Endothelial cell of umbilical vein (primary cell): ENCODE measurements at regions not wholly inside any gene's neighbourhood (a gene's known extent, or its start where the extent isn't known, plus 50 kb on each side); places are given as distances from the start of the nearest gene placed in this dataset.

Source experiments
- BruUV-seq: library from RNA; stranded (reverse); fragments of 400-500 nt; replicated peaks from 2 replicates; lab custom pipeline; 2021; lab: Mats Ljungman, UMichigan
- CTCF ChIA-PET: fragments of 300-600, 350-600 bp; sonication (Branson Sonifier 250); formaldehyde crosslinking; loops from one replicate; lab custom pipeline; 2021; ENCODE audit warnings: antibody characterized with exemption, inconsistent platforms; lab: Charles Lee
- POLR2A ChIA-PET: fragments of 300-600, 350-600 bp; sonication (Branson Sonifier 250); formaldehyde crosslinking; loops from one replicate; lab custom pipeline; 2021; ENCODE audit warnings: antibody characterized with exemption, inconsistent platforms; lab: Charles Lee
- DNase-seq: peaks from one replicate; pipeline ENCODE4 v3.0.0-alpha.2; 2011; ENCODE audit warnings: low read depth, low spot score
- FAIRE-seq: peaks from 2 replicates; lab custom pipeline; 2011; peaks lifted over from hg19 to GRCh38; lab: Jason Lieb, UNC
- H2AFZ ChIP-seq: 2 replicates; pipeline ENCODE4 v1.6.0; 2012; ENCODE audit warnings: low read depth, low read length, control low read depth, inconsistent platforms
- H3K27ac ChIP-seq: 2 replicates; pipeline ENCODE4 v1.5.1; 2011; ENCODE audit warnings: low read depth, mild to moderate bottlenecking, control low read depth, low read length, moderate library complexity; ENCODE audit not compliant: insufficient read depth
- H3K27me3 ChIP-seq, 2 experiments: 2 replicates each; pipeline versions ENCODE4 v1.6.0 to v1.6.1; 2011; ENCODE audit warnings: low read length in 2 of 2, mixed read lengths in 1 of 2; ENCODE audit not compliant: control insufficient read depth in 2 of 2, insufficient read depth in 2 of 2
- H3K36me3 ChIP-seq, 2 experiments: 2 replicates in 1 of 2; 3 replicates in 1 of 2; pipeline ENCODE4 v1.5.1; 2011; ENCODE audit warnings: low read length in 2 of 2, mild to moderate bottlenecking in 1 of 2, moderate library complexity in 1 of 2; ENCODE audit not compliant: control insufficient read depth in 2 of 2, insufficient read depth in 2 of 2; ENCODE audit errors: extremely low read depth in 1 of 2
- H3K4me1 ChIP-seq: 3 replicates; pipeline ENCODE4 v1.5.1; 2011; ENCODE audit warnings: mild to moderate bottlenecking, low read length; ENCODE audit not compliant: control insufficient read depth, insufficient read depth; ENCODE audit errors: extremely low read depth
- H3K4me2 ChIP-seq: 2 replicates; pipeline ENCODE4 v1.6.1; 2011; ENCODE audit warnings: low read length, control low read depth, mixed read lengths; ENCODE audit not compliant: insufficient read depth
- H3K4me3 ChIP-seq, 3 experiments: fragments of 200-600 bp in 1 of 3; sonication (generic), shearing (Covaris generic) in 1 of 3; replicated peaks in 1 of 3; 2 replicates each; pipeline ENCODE4 v1.5.1; 2011 to 2016; ENCODE audit warnings: control low read depth in 3 of 3, low read length in 3 of 3, mild to moderate bottlenecking in 2 of 3, inconsistent platforms in 1 of 3, low read depth in 1 of 3, moderate library complexity in 1 of 3; ENCODE audit not compliant: insufficient read depth in 1 of 3
- H3K79me2 ChIP-seq: 2 replicates; pipeline ENCODE4 v1.6.0; 2012; ENCODE audit warnings: low read length, inconsistent platforms; ENCODE audit not compliant: control insufficient read depth, insufficient read depth
- H3K9ac ChIP-seq: replicated peaks from 2 replicates; pipeline ENCODE3; 2011; ENCODE audit warnings: low read length, control low read depth; ENCODE audit not compliant: insufficient read depth; ENCODE audit errors: extremely low read depth
- H3K9me1 ChIP-seq: replicated peaks from 3 replicates; pipeline ENCODE4 v1.6.0; 2011; ENCODE audit warnings: mild to moderate bottlenecking, low read length; ENCODE audit not compliant: control insufficient read depth, insufficient read depth; ENCODE audit errors: extremely low read depth
- H3K9me3 ChIP-seq: replicated peaks from 2 replicates; pipeline ENCODE4 v1.5.1; 2012; ENCODE audit warnings: low read length, inconsistent platforms; ENCODE audit not compliant: control insufficient read depth, insufficient read depth
- H4K20me1 ChIP-seq: replicated peaks from 2 replicates; pipeline ENCODE3; 2011; ENCODE audit warnings: mild to moderate bottlenecking, low read length; ENCODE audit not compliant: control insufficient read depth, insufficient read depth; ENCODE audit errors: extremely low read depth
- EZH2 ChIP-seq: IDR thresholded peaks from 2 replicates; pipeline ENCODE4 v1.6.1; 2012; ENCODE audit warnings: borderline replicate concordance, low read depth, mild to moderate bottlenecking, moderate library complexity, low read length, inconsistent platforms; ENCODE audit not compliant: severe bottlenecking
- FOS ChIP-seq: IDR thresholded peaks from 2 replicates; pipeline ENCODE4 v1.6.1; 2011; ENCODE audit warnings: mild to moderate bottlenecking, low read length, moderate library complexity, borderline replicate concordance; ENCODE audit not compliant: insufficient read depth
- GATA2 ChIP-seq: IDR thresholded peaks from 2 replicates; pipeline ENCODE4 v1.7.0; 2011; ENCODE audit warnings: low read depth, mild to moderate bottlenecking, moderate library complexity, mixed read lengths, low read length; ENCODE audit not compliant: insufficient read length, insufficient read depth
- JUN ChIP-seq: IDR thresholded peaks from 2 replicates; pipeline ENCODE4 v1.6.1; 2011; ENCODE audit warnings: borderline replicate concordance, low read depth; ENCODE audit not compliant: insufficient read length, insufficient read depth
- MYC ChIP-seq: IDR thresholded peaks from one replicate; pipeline ENCODE4 v1.6.1; 2011; ENCODE audit warnings: mild to moderate bottlenecking, low read depth, low read length
- POLR2A ChIP-seq: IDR thresholded peaks from 2 replicates; pipeline ENCODE4 v1.6.1; 2012; ENCODE audit warnings: low read depth, mild to moderate bottlenecking, control low read depth, low read length
- POLR2AphosphoS5 ChIP-seq: IDR thresholded peaks from 2 replicates; pipeline ENCODE4 v1.6.1; 2012; ENCODE audit warnings: low read depth, mild to moderate bottlenecking, control low read depth, low read length, moderate library complexity; ENCODE audit not compliant: insufficient read depth
- dilution Hi-C: fragments of 300-500 bp; cut with MboI; formaldehyde crosslinking; loops from one replicate; pipeline ENCODE4 v1.15.0; 2019; ENCODE audit warnings: low sequenced_read_pairs; ENCODE audit not compliant: extremely low pct_ligation_motif_present
- intact Hi-C: fragments of 100-400 bp; cut with micrococcal nuclease; formaldehyde crosslinking; loops from one replicate; pipeline ENCODE4 v1.10.0; 2022
- TF ChIP-seq, protein P1 (sequence below), 2 donors: IDR thresholded peaks; 1 replicate in 1 of 2; 2 replicates in 1 of 2; pipeline ENCODE4 v1.5.1; 2011; ENCODE audit warnings: low read length in 2 of 2, mild to moderate bottlenecking in 2 of 2, moderate library complexity in 2 of 2, control low read depth in 1 of 2, inconsistent platforms in 1 of 2, low read depth in 1 of 2; ENCODE audit not compliant: insufficient read depth in 1 of 2; ENCODE audit errors: extremely low read depth in 1 of 2
- TF ChIP-seq, protein P2 (sequence below): IDR thresholded peaks from 2 replicates; pipeline ENCODE4 v1.6.1; 2011; ENCODE audit not compliant: insufficient read depth, insufficient read length

- Histone ChIP-seq H3K9ac (no peak overlapping the region), H3K9me3 (no peaks in the 10 kb centered on the region), H3K4me3 (no peak overlapping the region), H3K9me1 (no peaks in the 10 kb centered on the region), H3K27ac (no peak overlapping the region), H3K79me2 (no peaks in the 10 kb centered on the region), H2AFZ (no peak overlapping the region), H3K27me3 (no peaks in the 10 kb centered on the region), H3K4me1 (no peaks in the 10 kb centered on the region), H3K36me3 (no peaks in the 10 kb centered on the region), H4K20me1 (no peaks in the 10 kb centered on the region), H3K4me2 (no peak overlapping the region)
- ChIA-PET CTCF (no interaction called here), POLR2A (no interaction called here)
- DNase-seq: no peak
- BruUV-seq: no TSS peak
- dilution Hi-C loops (no loop called here), intact Hi-C loops (loop anchor here (5.0 kb wide), 1 partner anchor 1608 kb away; no protein-coding TSS in a partner anchor)
- no peak for FAIRE-seq
- TF ChIP-seq POLR2AphosphoS5: no peak
- TF ChIP-seq, protein P1, sequence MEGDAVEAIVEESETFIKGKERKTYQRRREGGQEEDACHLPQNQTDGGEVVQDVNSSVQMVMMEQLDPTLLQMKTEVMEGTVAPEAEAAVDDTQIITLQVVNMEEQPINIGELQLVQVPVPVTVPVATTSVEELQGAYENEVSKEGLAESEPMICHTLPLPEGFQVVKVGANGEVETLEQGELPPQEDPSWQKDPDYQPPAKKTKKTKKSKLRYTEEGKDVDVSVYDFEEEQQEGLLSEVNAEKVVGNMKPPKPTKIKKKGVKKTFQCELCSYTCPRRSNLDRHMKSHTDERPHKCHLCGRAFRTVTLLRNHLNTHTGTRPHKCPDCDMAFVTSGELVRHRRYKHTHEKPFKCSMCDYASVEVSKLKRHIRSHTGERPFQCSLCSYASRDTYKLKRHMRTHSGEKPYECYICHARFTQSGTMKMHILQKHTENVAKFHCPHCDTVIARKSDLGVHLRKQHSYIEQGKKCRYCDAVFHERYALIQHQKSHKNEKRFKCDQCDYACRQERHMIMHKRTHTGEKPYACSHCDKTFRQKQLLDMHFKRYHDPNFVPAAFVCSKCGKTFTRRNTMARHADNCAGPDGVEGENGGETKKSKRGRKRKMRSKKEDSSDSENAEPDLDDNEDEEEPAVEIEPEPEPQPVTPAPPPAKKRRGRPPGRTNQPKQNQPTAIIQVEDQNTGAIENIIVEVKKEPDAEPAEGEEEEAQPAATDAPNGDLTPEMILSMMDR (IDR thresholded peaks at IDR 0.05; ENCODE audit: extremely low read depth in 1 of 2, insufficient read depth in 1 of 2, low read depth in 1 of 2, low read length in 2 of 2): no peak
- TF ChIP-seq EZH2: no peak
- no peak for TF ChIP-seq JUN
- TF ChIP-seq, protein P2, sequence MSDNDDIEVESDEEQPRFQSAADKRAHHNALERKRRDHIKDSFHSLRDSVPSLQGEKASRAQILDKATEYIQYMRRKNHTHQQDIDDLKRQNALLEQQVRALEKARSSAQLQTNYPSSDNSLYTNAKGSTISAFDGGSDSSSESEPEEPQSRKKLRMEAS: no peak
- TF ChIP-seq MYC: no peak
- no peak for TF ChIP-seq FOS
- no peak for TF ChIP-seq POLR2A
- TF ChIP-seq GATA2: no peak
These were observed 221.8 kb upstream of the MBL2 start for GRCh38 chr10:52994370-52994769.
